Subcutaneous abdominal adipose tissue (tissue), 5 donors: ENCODE measurements at regions not wholly inside any gene's neighbourhood (a gene's known extent, or its start where the extent isn't known, plus 50 kb on each side); places are given as distances from the start of the nearest gene placed in this dataset.

Experiments used
- H3K27ac ChIP-seq: one replicate; pipeline ENCODE4 v1.7.0; 2013; ENCODE audit warnings: low read depth, mild to moderate bottlenecking, inconsistent platforms, low read length, moderate library complexity
- H3K27me3 ChIP-seq, 5 donors: one replicate each; pipeline ENCODE4 v1.7.0; 2013; ENCODE audit warnings: low read length in 5 of 5, inconsistent platforms in 1 of 5; ENCODE audit not compliant: control insufficient read depth in 5 of 5, insufficient read depth in 4 of 5
- H3K36me3 ChIP-seq, 5 donors: one replicate each; pipeline ENCODE4 v1.7.0; 2013; ENCODE audit warnings: low read length in 5 of 5; ENCODE audit not compliant: control insufficient read depth in 5 of 5, insufficient read depth in 5 of 5
- H3K4me1 ChIP-seq, 5 donors: one replicate each; pipeline ENCODE4 v1.7.0; 2013; ENCODE audit warnings: low read length in 5 of 5, mild to moderate bottlenecking in 3 of 5, moderate library complexity in 1 of 5; ENCODE audit not compliant: control insufficient read depth in 5 of 5, insufficient read depth in 5 of 5
- H3K4me3 ChIP-seq, 5 donors: one replicate each; pipeline ENCODE4 v1.7.0; 2013; ENCODE audit warnings: low read length in 5 of 5, low read depth in 1 of 5
- H3K9ac ChIP-seq, 5 donors: one replicate each; pipeline ENCODE4 v1.7.0; 2013; ENCODE audit warnings: low read length in 5 of 5, mild to moderate bottlenecking in 4 of 5, moderate library complexity in 3 of 5
- H3K9me3 ChIP-seq, 5 donors: one replicate each; pipeline ENCODE4 v1.7.0; 2013; ENCODE audit warnings: low read length in 5 of 5; ENCODE audit not compliant: control insufficient read depth in 5 of 5
- donor health status: healthy.
- donor health status: healthy.
- donor health status: healthy.
- donor health status: healthy.
- donor health status: healthy.

DNA sequence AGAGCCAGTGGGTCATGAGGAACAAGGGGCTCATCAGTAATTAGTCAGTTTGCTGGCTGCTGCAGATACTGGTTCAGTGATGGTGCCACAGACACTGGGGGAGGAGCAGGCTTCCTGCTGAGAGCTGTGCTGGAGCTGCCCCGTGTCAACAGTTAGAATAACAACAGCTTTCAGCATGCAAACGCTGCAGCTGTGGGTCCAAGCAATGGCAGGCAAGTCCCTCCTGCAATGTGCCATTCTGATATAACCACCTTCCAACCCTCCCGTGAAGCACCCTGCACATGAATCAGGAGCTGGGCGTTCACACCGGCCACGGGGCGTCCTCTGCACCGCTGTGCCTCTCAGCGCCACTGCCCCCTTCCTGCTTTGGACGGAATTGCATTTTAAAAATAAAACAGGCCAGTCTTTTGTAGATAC, 258.4 kb upstream of the SFSWAP start:
- Histone ChIP-seq H3K9ac (no peak overlapping the region), H3K27me3 (peaks cover 2 to 11% (median 10%) of the 10 kb centered on the region in 5 donors), H3K4me1 (no peaks in the 10 kb centered on the region), H3K4me3 (no peak overlapping the region), H3K27ac (no peak overlapping the region), H3K36me3 (no peaks in the 10 kb centered on the region), H3K9me3 (peaks cover 3 to 17% (median 15%) of the 10 kb centered on the region in 5 donors)

- no peak overlapping the region for H3K4me3 ChIP-seq
- H3K4me1 ChIP-seq: no peaks in the 10 kb centered on the region
- H3K9me3 ChIP-seq: peaks cover 0 to 9% (median 4%) of the 10 kb centered on the region in 5 donors
- H3K36me3 ChIP-seq: no peaks in the 10 kb centered on the region
- H3K27me3 ChIP-seq: peaks cover 3 to 11% (median 10%) of the 10 kb centered on the region in 5 donors
- no peak overlapping the region for H3K9ac ChIP-seq
- no peak overlapping the region for H3K27ac ChIP-seq
These were observed 256.3 kb upstream of the SFSWAP start for GRCh38 chr12:131454418-131455217.

DNA sequence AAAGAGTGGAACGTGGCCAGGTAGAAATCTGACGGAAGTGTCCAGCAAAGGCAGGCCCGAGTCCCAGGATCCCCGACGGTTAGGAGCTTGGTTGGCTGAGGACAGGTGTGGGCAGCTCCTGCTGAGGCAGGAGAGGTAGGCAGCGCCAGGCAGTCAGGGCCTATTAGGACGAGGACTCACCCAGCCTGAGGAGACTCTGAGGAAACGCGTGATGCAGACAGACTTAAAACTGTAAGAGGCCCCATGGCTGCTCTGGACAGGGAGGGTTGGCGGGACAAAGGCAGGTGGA, 255.7 kb upstream of the SFSWAP start:
- no peak overlapping the region for H3K9ac ChIP-seq
- no peak overlapping the region for H3K27ac ChIP-seq
- H3K9me3 ChIP-seq: peaks cover 0 to 5% (median 4%) of the 10 kb centered on the region in 5 donors
- H3K27me3 ChIP-seq: peaks cover 3 to 11% (median 10%) of the 10 kb centered on the region in 5 donors
- H3K4me3 ChIP-seq: no peak overlapping the region
- H3K4me1 ChIP-seq: no peaks in the 10 kb centered on the region
- H3K36me3 ChIP-seq: no peaks in the 10 kb centered on the region

GRCh38 chr12:131455581-131456110, 255.2 kb upstream of the SFSWAP start:
- Histone ChIP-seq H3K9me3 (no peaks in the 10 kb centered on the region), H3K4me1 (peaks cover 0 to 4% (median 0%) of the 10 kb centered on the region in 5 donors), H3K27me3 (peaks cover 3 to 11% (median 10%) of the 10 kb centered on the region in 5 donors), H3K4me3 (no peak overlapping the region), H3K9ac (no peak overlapping the region), H3K27ac (no peak overlapping the region), H3K36me3 (no peaks in the 10 kb centered on the region)

GRCh38 chr12:131456301-131457027, 254.4 kb upstream of the SFSWAP start:
- H3K27me3 ChIP-seq: peaks cover 3 to 11% (median 10%) of the 10 kb centered on the region in 5 donors
- no peaks in the 10 kb centered on the region for H3K36me3 ChIP-seq
- peaks cover 0 to 4% (median 0%) of the 10 kb centered on the region in 5 donors for H3K4me1 ChIP-seq
- H3K9me3 ChIP-seq: no peaks in the 10 kb centered on the region
- H3K4me3 ChIP-seq: no peak overlapping the region
- H3K27ac ChIP-seq: no peak overlapping the region
- H3K9ac ChIP-seq: no peak overlapping the region

DNA sequence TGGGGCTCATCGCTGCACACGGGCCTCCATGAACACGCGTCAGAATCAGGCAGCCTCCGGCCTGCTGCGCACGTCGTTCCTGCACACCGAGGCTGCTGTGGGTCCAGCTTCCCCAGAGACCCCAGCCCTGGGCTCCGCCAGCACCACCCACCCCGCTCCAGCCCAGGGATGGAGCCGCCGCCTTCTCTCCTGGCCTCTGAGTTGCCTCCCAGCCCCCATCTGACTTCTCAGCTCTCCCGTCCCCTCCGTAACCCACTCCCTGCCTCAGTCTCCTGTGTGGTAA, 253.9 kb upstream of the SFSWAP start:
- no peak overlapping the region for H3K9ac ChIP-seq
- peaks cover 0 to 4% (median 0%) of the 10 kb centered on the region in 5 donors for H3K4me1 ChIP-seq
- peaks cover 0 to 3% (median 0%) of the 10 kb centered on the region in 5 donors for H3K9me3 ChIP-seq
- no peak overlapping the region for H3K4me3 ChIP-seq
- H3K27me3 ChIP-seq: peaks cover 3 to 11% (median 10%) of the 10 kb centered on the region in 5 donors
- H3K27ac ChIP-seq: no peak overlapping the region
- no peaks in the 10 kb centered on the region for H3K36me3 ChIP-seq

DNA sequence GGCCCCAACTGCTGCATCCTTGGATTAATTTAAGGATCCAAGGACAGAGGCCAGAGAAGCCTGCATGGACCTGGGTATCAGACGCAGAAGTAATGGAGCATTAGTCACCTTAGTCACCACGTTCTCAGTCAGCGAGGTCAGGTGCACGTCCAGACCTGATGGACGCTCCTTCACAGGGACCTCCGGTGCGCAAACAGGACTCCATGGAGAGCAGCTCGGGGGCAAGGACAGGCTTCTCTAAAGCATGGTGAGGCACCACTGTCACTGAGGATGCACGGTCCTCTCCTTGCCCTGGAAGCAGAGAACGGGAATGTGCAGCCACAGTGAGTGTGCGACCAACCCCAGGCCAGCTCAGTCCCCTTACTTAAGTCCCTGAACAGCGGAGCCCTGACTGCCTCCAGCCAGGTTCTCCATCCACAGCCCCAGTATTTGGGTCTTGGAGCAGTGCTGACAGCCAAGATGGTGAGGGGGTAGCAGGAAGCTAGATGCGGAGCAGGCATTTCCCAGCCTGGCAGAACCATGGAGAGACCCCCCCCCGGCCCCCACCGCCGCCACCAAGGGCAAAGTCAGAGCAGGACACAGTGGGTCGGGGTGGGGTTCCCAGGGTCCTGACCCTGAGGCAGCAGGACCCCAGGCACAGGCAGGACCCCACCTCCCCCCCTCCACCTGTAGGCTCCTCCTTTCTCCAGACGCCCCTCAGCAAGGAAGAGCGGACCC, 253.4 kb upstream of the SFSWAP start:
- peaks cover 3 to 11% (median 10%) of the 10 kb centered on the region in 5 donors for H3K27me3 ChIP-seq
- H3K9ac ChIP-seq: no peak overlapping the region
- no peaks in the 10 kb centered on the region for H3K36me3 ChIP-seq
- H3K4me3 ChIP-seq: no peak overlapping the region
- no peak overlapping the region for H3K27ac ChIP-seq
- peaks cover 0 to 3% (median 0%) of the 10 kb centered on the region in 5 donors for H3K9me3 ChIP-seq
- peaks cover 0 to 4% (median 0%) of the 10 kb centered on the region in 5 donors for H3K4me1 ChIP-seq

- Histone ChIP-seq H3K4me1 (peaks cover 0 to 4% (median 0%) of the 10 kb centered on the region in 5 donors), H3K4me3 (no peak overlapping the region), H3K9ac (no peak overlapping the region), H3K9me3 (peaks cover 0 to 3% (median 0%) of the 10 kb centered on the region in 5 donors), H3K36me3 (no peaks in the 10 kb centered on the region), H3K27me3 (peaks cover 3 to 11% (median 10%) of the 10 kb centered on the region in 5 donors), H3K27ac (no peak overlapping the region)
These were observed 252.9 kb upstream of the SFSWAP start for GRCh38 chr12:131458048-131458374.

- peaks cover 3 to 11% (median 10%) of the 10 kb centered on the region in 5 donors for H3K27me3 ChIP-seq
- H3K4me1 ChIP-seq: peaks cover 0 to 4% (median 0%) of the 10 kb centered on the region in 5 donors
- H3K4me3 ChIP-seq: no peak overlapping the region
- H3K9ac ChIP-seq: no peak overlapping the region
- H3K27ac ChIP-seq: no peak overlapping the region
- no peaks in the 10 kb centered on the region for H3K36me3 ChIP-seq
- H3K9me3 ChIP-seq: peaks cover 0 to 3% (median 0%) of the 10 kb centered on the region in 5 donors
These were observed 251.7 kb upstream of the SFSWAP start for GRCh38 chr12:131458931-131459772.
